Vagina (tissue), 2 donors: ENCODE measurements at regions not wholly inside any gene's neighbourhood (a gene's known extent, or its start where the extent isn't known, plus 50 kb on each side); places are given as distances from the start of the nearest gene placed in this dataset.

Experiments
- DNase-seq, 2 donors: peaks; one replicate each; pipeline ENCODE4 v3.0.0-alpha.2; 2017; ENCODE audit errors: extremely low spot score in 2 of 2
- H3K27ac ChIP-seq: fragments of 200-600 bp; sonication (generic); one replicate; pipeline ENCODE4 v1.5.1; 2019
- H3K27me3 ChIP-seq: fragments of 200-600 bp; sonication (generic); one replicate; pipeline ENCODE4 v1.5.1; 2019
- H3K36me3 ChIP-seq, 2 donors: fragments of 200-600 bp; sonication (generic); one replicate each; pipeline ENCODE4 v1.5.1; 2017 to 2019
- H3K4me1 ChIP-seq: fragments of 200-600 bp; sonication (generic); one replicate; pipeline ENCODE4 v1.5.1; 2019
- H3K4me3 ChIP-seq, 2 donors: fragments of 200-600 bp; sonication (generic); 1 replicate in 1 of 2; 2 replicates in 1 of 2; pipeline ENCODE4 v1.5.1; 2016 to 2019
- H3K9me3 ChIP-seq: fragments of 200-600 bp; sonication (generic); one replicate; pipeline ENCODE4 v1.5.1; 2019
- CTCF ChIP-seq, 3 experiments: fragments of 450-650 bp in 2 of 3; fragments of 200-600 bp in 1 of 3; sonication (generic) in 1 of 3; IDR thresholded peaks; one replicate each; pipeline ENCODE4 v1.5.1; 2017 to 2019; ENCODE audit warnings: antibody characterized with exemption in 3 of 3, mild to moderate bottlenecking in 2 of 3, moderate library complexity in 2 of 3
- POLR2A ChIP-seq, 2 donors: fragments of 450-650 bp; IDR thresholded peaks; one replicate each; pipeline ENCODE4 v1.6.1; 2017; ENCODE audit warnings: antibody characterized with exemption in 2 of 2, mild to moderate bottlenecking in 2 of 2, moderate library complexity in 2 of 2
- POLR2AphosphoS5 ChIP-seq, 2 donors: sonication (generic); formaldehyde crosslinking; IDR thresholded peaks; one replicate each; pipeline ENCODE4 v1.9.0; 2017; ENCODE audit warnings: antibody characterized with exemption in 2 of 2, mild to moderate bottlenecking in 2 of 2, low read depth in 1 of 2; ENCODE audit not compliant: insufficient read depth in 1 of 2
- intact Hi-C: fragments of 100-400 bp; cut with DNase I; formaldehyde crosslinking; loops from one replicate; pipeline ENCODE4 v1.15.1; 2023

- intact Hi-C loops: no loop called here
- H3K9me3 ChIP-seq: no peaks in the 10 kb centered on the region
- DNase-seq: no peak
- no peaks in the 10 kb centered on the region for H3K36me3 ChIP-seq
- H3K4me1 ChIP-seq: no peaks in the 10 kb centered on the region
- TF ChIP-seq POLR2AphosphoS5 (IDR thresholded peaks at IDR 0.05; ENCODE audit: insufficient read depth in 1 of 2, low read depth in 1 of 2) (no peak), POLR2A (IDR thresholded peaks at IDR 0.05) (no peak), CTCF (IDR thresholded peaks at IDR 0.05) (no peak)
- H3K4me3 ChIP-seq: no peak overlapping the region
- H3K27ac ChIP-seq: no peak overlapping the region
- no peaks in the 10 kb centered on the region for H3K27me3 ChIP-seq
Measured at GRCh38 chr21:33989440-33989839, 73.8 kb upstream of the ATP5PO start.

DNA sequence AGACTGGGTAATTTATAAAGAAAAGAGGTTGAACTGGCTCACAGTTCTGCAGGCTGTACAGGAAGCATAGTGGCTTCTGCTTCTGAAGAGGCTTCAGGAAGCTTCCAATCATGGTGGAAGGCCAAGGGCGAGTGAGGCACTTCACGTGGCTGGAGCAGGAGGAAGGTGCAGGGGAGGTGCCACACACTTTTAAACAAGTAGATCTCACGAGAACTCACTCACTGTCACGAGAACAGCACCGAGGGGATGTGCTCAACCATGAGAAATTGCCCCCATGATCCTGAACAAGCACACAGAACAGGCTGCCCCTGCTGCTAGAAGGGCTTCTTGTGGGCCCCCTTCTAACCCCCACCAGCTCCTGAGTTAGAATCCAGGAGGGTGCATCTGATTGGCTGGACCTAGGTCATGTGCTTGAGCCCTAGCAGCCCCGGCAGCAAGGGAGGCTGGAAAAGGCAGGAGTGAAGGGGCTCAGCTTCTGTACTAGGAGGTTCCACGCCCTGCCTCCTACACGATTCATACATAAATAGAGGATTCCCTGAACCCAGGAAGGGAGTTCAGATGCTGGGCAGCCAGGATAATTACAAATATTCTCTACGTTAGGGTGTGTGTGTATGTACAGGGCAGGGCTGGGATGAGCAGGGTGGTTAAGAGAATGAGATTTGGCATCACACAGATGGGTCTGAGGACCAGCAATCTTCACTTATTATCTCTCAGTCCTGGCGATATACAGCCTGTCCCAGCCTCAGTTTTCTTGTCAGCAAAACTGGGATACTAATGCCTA lies 72.8 kb upstream of the ATP5PO start:
- Histone ChIP-seq H3K9me3 (no peaks in the 10 kb centered on the region), H3K27ac (no peak overlapping the region), H3K4me1 (no peaks in the 10 kb centered on the region), H3K27me3 (no peaks in the 10 kb centered on the region), H3K4me3 (no peak overlapping the region), H3K36me3 (no peaks in the 10 kb centered on the region)
- no peak for DNase-seq
- TF ChIP-seq POLR2A (IDR thresholded peaks at IDR 0.05) (no peak), POLR2AphosphoS5 (IDR thresholded peaks at IDR 0.05; ENCODE audit: insufficient read depth in 1 of 2, low read depth in 1 of 2) (no peak), CTCF (IDR thresholded peaks at IDR 0.05) (no peak)
- intact Hi-C loops: no loop called here

DNA sequence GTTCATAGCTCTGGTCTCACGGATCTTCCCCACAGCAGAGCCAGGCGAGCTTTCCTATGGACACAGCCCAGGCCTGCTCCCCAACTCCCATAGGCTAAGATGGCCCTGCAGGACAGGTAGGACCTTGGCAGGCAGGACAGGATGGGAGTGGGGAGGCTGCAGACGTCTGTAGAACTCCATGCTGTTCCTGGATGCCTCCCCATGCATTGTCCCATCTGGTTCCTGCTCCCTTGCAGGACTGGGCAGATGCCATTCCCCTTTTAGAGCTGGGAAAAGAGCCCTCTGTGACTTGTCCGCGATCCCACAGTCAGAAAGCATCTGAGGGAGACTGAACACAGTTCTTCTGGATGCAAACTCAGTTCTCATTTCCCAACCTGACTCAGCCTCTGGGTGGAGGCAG lies 71.9 kb upstream of the ATP5PO start:
- TF ChIP-seq POLR2A (IDR thresholded peaks at IDR 0.05): no peak
- TF ChIP-seq CTCF (IDR thresholded peaks at IDR 0.05): no peak
- no peak for TF ChIP-seq POLR2AphosphoS5 (IDR thresholded peaks at IDR 0.05; ENCODE audit: insufficient read depth in 1 of 2, low read depth in 1 of 2)
- no peaks in the 10 kb centered on the region for H3K9me3 ChIP-seq
- H3K4me1 ChIP-seq: no peaks in the 10 kb centered on the region
- DNase-seq: no peak
- H3K27ac ChIP-seq: no peak overlapping the region
- H3K36me3 ChIP-seq: no peaks in the 10 kb centered on the region
- intact Hi-C loops: no loop called here
- H3K4me3 ChIP-seq: no peak overlapping the region
- no peaks in the 10 kb centered on the region for H3K27me3 ChIP-seq

DNA sequence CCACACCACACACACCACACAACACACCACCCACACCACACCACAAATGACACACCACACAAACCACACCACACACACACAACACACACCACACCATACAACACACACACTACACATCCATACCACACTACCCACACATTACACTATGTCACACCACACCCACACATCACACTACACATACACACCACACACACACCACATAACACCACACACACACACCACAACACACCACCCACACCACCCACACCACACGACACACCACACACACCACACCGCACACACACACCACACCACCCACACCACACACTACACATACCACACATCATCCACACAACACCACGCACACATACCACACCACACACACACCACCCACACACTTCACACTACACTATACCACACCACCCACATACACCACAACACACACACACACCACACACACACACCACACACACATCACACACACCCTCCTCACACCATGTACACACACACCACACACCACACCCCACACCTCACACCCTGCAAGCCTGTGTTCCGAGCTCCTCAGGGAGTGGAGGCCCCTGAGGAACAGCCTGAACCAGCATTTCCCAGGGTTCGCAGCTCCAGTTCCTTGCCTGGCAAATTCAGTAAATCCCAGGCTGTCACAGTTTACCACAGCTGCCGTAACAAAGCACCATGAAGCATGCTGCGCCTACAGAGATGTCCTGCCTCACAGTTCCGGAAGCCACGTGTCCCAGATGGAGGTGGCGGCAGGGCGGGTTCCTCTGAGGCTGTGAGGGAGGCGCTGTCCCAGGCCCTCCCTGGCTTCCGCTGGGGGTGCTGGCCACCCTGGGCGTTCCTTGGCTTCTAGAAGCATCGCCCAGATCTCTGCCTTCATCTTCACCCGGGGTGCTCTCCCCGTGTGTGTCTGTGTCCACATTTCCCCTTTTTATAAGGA lies 69.8 kb upstream of the ATP5PO start:
- H3K9me3 ChIP-seq: no peaks in the 10 kb centered on the region
- DNase-seq: no peak
- H3K27ac ChIP-seq: no peak overlapping the region
- TF ChIP-seq POLR2A (IDR thresholded peaks at IDR 0.05) (no peak), POLR2AphosphoS5 (IDR thresholded peaks at IDR 0.05; ENCODE audit: insufficient read depth in 1 of 2, low read depth in 1 of 2) (no peak), CTCF (IDR thresholded peaks at IDR 0.05) (no peak)
- H3K4me3 ChIP-seq: no peak overlapping the region
- H3K4me1 ChIP-seq: no peaks in the 10 kb centered on the region
- intact Hi-C loops: no loop called here
- no peaks in the 10 kb centered on the region for H3K36me3 ChIP-seq
- H3K27me3 ChIP-seq: no peaks in the 10 kb centered on the region
